ENCODE measurements at regions not wholly inside any gene's neighbourhood (a gene's known extent, or its start where the extent isn't known, plus 50 kb on each side); places are given as distances from the start of the nearest gene placed in this dataset.

- DNase-seq (ENCODE audit: low read depth) = no peak
Measured at GRCh38 chr13:99860745-99861144, 110.8 kb downstream of the ZIC5 start.

GRCh38 chr13:99859178-99860177, 112.1 kb downstream of the ZIC5 start:
- peak; percentile 67 for DNase-seq (ENCODE audit: low read depth)

GRCh38 chr13:99857738-99858137, 113.8 kb downstream of the ZIC5 start:
- no peak for DNase-seq (ENCODE audit: low read depth)

- DNase-seq (ENCODE audit: low read depth) = no peak
Measured at GRCh38 chr13:99855526-99856420, 115.8 kb downstream of the ZIC5 start.

- DNase-seq (ENCODE audit: low read depth) = no peak
Measured at GRCh38 chr13:99854366-99854765, 117.2 kb downstream of the ZIC5 start.

- DNase-seq (ENCODE audit: low read depth) = no peak
Measured at GRCh38 chr13:99847318-99847750, 124.2 kb downstream of the ZIC5 start.

- no peak for DNase-seq (ENCODE audit: low read depth)
Measured at GRCh38 chr13:99845161-99845874, 126.2 kb downstream of the ZIC5 start.

GRCh38 chr13:99844421-99844820, 127.1 kb downstream of the ZIC5 start:
- no peak for DNase-seq (ENCODE audit: low read depth)

GRCh38 chr13:99843872-99844271, 127.7 kb downstream of the ZIC5 start:
- DNase-seq (ENCODE audit: low read depth) = no peak

- DNase-seq (ENCODE audit: low read depth) = no peak
Measured at GRCh38 chr13:99842405-99842804, 129.2 kb downstream of the ZIC5 start.

GRCh38 chr13:99836291-99836690, 135.3 kb downstream of the ZIC5 start:
- no peak for DNase-seq (ENCODE audit: low read depth)

- no peak for DNase-seq (ENCODE audit: low read depth)
Measured at GRCh38 chr13:99835442-99835841, 136.1 kb downstream of the ZIC5 start.

GRCh38 chr13:99834246-99834645, 137.3 kb downstream of the ZIC5 start:
- no peak for DNase-seq (ENCODE audit: low read depth)

GRCh38 chr13:99832347-99832746, 139.2 kb downstream of the ZIC5 start:
- no peak for DNase-seq (ENCODE audit: low read depth)

- no peak for DNase-seq (ENCODE audit: low read depth)
Measured at GRCh38 chr13:99830931-99831330, 140.6 kb downstream of the ZIC5 start.

- no peak for DNase-seq (ENCODE audit: low read depth)
Measured at GRCh38 chr13:99829593-99830239, 141.9 kb downstream of the ZIC5 start.

- no peak for DNase-seq (ENCODE audit: low read depth)
Measured at GRCh38 chr13:99829161-99829560, 142.4 kb downstream of the ZIC5 start.

- no peak for DNase-seq (ENCODE audit: low read depth)
Measured at GRCh38 chr13:99828735-99829134, 142.8 kb downstream of the ZIC5 start.

- DNase-seq (ENCODE audit: low read depth) = no peak
Measured at GRCh38 chr13:99828123-99828522, 143.4 kb downstream of the ZIC5 start.

GRCh38 chr13:99827011-99827772, 144.4 kb downstream of the ZIC5 start:
- DNase-seq (ENCODE audit: low read depth) = no peak

GRCh38 chr13:99823961-99824360, 147.6 kb downstream of the ZIC5 start:
- no peak for DNase-seq (ENCODE audit: low read depth)
